ENCODE measurements at regions not wholly inside any gene's neighbourhood (a gene's known extent, or its start where the extent isn't known, plus 50 kb on each side); places are given as distances from the start of the nearest gene placed in this dataset.

DNA sequence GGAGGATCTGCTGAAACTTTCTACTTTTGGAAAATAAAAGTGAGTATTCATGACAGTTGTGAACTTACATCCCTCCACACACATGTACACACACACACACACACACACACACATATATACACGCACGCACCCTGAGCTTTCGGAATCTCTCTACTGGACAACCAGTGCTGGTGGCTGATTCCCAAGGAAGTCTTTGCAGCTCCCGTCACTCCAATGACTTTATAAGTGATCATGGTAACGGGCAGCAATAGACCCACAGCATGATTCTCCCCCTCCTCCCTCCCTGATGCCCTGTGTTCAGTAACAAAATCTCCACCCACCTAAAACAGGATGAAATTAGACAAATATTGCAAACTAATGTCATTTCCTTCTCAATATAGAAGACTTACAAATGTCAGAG, 364.9 kb downstream of the IRS1 start:
- no peak overlapping the region for H3K27ac ChIP-seq (ENCODE audit: low read depth, low read length)
- 60 to 65% (median 61%) methylated on average over 5 of the region's 5 CpGs for WGBS, 3 donors

DNA sequence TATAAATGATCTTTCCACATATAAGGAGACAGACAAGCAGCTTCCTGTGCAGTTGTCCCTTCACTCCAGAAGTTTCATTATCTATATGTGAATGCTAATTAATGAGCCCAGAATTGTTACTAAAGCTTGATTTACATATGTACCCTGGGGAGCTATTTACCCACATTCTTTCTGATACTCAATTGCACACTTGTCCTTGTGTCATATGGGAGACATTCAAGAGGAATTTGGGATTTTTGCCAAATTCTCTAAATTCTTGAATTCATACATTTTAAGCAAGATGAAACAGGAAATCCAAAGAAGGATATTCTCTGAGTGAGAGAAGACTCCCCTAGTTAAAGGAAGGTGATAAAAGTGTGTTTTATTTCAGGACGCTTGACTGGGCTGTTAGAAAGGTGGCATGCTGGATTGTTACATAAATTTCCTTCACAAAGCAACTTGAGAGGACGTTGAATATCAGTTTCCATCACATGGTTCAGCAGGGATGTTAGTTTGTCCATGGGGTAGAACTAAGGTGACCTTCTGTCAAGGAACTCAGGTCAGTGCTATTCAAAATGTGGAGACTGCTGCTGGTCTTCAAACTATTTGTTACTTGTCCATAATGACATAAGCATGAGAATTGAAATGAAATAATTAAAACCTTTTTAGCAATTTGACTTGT, 368.2 kb downstream of the IRS1 start:
- H3K27ac ChIP-seq (ENCODE audit: low read depth, low read length): no peak overlapping the region
- WGBS, 3 donors: 50 to 68% (median 51%) methylated on average over 2 of the region's 2 CpGs

DNA sequence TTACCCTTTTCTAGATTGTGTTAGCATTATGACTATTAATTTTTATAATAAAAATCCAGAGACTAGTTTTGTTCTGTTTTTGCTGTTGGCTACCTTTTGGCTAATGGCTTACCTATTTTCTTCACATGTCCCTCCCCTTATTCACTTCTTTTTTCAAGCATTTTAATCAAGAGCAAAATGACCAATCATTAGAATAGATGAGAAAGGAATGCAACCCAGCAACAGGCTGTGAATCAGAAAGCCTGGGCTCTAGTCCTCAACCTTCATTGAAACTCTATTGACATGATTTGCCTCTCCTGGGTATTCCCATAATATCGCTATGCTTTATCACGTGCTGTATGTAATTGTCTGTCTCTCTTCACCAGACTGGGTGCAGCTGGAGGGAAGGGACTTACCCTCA, 370.1 kb downstream of the IRS1 start:
- WGBS, 3 donors: 76 to 96% (median 94%) methylated on average over 2 of the region's 2 CpGs

DNA sequence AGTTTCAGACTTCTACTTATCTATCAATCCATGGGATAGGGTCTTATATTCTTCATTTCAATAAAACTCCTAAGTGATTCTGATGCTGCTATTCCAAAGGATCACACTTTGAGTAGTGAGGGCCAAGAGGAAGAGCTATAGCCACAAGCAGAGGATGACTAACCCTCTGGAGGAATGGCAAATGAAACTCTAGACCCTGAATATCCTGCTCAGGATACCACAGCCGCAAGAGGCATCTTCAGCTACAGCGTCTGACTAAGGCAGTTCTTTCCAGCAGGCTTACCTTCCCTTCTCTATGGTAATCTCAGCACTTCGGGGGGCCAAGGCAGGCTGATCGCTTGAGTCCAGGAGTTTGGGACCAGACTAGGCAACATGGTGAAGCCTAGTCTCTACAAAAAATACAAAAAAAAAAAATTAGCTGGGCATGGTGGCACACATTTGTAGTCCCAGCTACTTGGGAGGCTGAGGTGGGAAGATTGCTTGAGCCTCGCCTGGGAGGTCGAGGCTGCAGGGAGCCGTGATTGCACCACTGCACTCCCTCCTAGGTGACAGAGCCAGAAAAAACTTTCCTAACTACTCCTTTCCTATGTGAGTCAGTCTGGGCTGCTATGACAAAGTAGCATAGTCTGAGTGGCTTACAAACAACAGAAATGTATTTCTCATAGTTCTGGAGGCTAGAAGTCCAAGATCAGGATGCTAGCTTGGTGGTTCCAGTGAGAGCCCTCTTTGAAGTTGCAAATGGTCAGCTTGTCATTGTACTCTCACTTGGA, 371.9 kb downstream of the IRS1 start:
- WGBS, 3 donors: 81 to 97% (median 85%) methylated on average over 7 of the region's 7 CpGs
- no peak overlapping the region for H3K27ac ChIP-seq (ENCODE audit: low read depth, low read length)

More for the DNA sequence above, 370.1 kb downstream of the IRS1 start:
- no peak overlapping the region for H3K27ac ChIP-seq (ENCODE audit: low read depth, low read length)

DNA sequence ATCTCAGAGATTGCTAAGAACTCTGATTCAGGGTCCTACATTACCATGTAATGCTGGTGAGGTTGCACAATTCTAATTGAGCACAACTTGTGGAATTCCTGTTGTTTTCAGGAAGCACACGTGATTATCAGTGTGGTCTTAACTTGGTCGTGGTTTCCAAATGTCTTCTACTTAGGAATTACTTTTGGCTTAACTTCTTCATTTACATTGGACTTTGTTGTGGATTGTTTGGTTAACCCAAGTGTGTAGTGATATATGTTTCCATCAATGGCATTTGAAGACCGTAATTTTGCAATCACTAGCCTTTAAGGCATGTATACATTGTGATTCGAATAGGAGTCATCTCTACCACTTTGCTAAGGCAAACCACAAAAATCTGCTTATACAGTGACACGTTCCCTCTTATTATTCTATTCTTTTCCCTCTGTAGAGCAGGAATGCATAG, 373.3 kb downstream of the IRS1 start:
- H3K27ac ChIP-seq (ENCODE audit: low read depth, low read length): no peak overlapping the region
- WGBS, 3 donors: 62 to 83% (median 65%) methylated on average over 5 of the region's 5 CpGs

DNA sequence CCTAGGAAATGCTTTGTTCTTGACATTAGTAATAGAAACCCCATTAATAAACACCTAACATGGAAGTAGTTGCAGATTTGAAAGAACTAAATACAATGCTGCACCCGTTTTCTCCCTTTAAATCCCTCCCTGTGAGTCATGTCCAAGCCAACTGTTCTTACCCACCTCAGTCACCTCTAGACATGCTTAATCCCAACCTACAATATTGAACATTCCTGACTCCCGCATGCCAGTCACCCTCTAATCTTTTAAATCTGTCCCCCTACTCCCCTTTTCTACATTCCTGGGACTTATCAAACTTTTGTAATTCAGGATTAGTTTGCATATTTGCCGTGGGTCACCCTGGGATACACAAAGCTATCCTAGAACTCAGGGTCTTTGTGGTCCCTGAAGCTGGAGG, 374.6 kb downstream of the IRS1 start:
- no peak overlapping the region for H3K27ac ChIP-seq (ENCODE audit: low read depth, low read length)
- 73 to 82% (median 80%) methylated on average over 3 of the region's 3 CpGs for WGBS, 3 donors

DNA sequence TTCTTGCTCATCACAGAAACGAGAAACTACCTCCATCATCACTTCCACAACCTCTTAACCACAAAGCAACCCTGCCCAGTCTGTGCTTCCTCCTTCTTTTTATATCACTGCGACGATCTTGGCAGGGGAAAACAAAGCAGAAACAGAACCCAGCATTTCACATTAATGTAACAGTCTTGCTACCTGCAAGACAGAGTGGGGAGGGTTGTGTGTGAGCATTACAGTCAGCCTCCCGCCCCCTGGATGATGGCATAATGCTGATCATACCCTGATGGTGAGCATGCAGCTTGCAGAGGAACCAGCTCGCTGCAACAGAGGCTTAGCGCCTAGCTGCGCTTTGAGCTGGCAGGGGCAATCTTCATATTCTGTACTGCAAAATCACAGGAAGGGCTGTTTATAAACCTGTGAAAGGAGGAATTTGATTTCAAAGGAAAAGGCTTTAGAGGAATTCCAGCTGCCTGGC, 376.1 kb downstream of the IRS1 start:
- 20 to 47% (median 29%) methylated on average over 7 of the region's 7 CpGs for WGBS, 3 donors
- no peak overlapping the region for H3K27ac ChIP-seq (ENCODE audit: low read depth, low read length)

DNA sequence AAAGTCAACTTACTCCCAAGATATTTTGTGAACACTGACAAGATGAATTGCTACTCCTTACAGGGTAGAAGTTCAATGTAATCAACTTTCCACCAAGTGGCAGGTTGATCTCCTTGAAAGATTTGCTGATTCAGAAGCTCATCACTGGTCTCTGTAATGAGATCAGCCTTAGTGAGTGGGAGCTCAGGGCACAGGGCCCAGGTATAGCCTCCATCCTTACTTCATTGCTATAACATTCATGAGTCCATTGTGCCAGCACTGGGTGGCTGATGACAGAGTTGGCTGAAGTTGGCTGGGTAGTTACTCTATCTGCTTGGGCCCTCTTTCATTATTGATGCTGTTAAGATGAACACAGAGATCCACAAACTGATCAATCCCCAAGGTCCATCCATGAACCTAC, 379.0 kb downstream of the IRS1 start:
- H3K27ac ChIP-seq (ENCODE audit: low read depth, low read length): no peak overlapping the region

DNA sequence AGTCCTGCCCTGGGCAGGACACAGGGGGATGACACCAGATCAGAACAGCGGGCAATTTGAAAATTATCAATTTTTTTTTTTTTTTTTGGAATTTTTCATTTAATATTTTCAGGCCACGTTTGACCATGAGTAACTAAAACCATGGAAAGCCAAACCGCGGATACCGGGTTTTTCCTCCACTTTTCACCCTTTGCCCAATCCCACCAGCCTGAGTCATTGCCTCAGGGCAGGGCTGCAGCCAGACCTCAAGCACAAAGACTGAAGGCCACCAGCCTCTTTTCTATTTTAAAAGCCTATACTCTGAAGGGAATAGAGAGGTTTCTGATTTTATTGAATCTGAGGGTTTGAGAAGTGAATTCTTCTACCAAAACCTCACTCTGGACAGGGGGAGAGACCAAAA, 381.1 kb downstream of the IRS1 start:
- WGBS, 3 donors: 77 to 84% (median 84%) methylated on average over 5 of the region's 5 CpGs
- no peak overlapping the region for H3K27ac ChIP-seq (ENCODE audit: low read depth, low read length)

DNA sequence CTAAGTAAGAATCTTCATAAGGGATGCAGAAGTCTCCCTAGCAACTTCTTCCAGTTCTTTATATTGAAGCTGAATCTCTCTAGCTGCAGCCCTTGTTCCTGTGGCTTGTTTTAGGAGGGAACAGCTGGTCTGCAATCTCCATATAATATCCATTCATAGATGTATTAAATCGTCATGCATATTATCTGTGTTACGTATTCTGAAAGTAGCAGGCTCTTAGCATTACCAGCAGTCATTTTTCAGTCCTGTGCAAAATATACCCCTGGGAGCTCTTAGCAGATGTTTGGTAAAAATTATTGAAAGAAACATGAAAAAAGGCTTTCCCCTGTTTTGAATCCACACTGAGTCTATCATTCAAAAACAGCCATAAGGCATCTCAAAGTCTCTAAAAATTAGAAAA, 385.3 kb downstream of the IRS1 start:
- WGBS, 3 donors: 49 to 84% (median 51%) methylated on average over 2 of the region's 2 CpGs
- no peak overlapping the region for H3K27ac ChIP-seq (ENCODE audit: low read depth, low read length)

DNA sequence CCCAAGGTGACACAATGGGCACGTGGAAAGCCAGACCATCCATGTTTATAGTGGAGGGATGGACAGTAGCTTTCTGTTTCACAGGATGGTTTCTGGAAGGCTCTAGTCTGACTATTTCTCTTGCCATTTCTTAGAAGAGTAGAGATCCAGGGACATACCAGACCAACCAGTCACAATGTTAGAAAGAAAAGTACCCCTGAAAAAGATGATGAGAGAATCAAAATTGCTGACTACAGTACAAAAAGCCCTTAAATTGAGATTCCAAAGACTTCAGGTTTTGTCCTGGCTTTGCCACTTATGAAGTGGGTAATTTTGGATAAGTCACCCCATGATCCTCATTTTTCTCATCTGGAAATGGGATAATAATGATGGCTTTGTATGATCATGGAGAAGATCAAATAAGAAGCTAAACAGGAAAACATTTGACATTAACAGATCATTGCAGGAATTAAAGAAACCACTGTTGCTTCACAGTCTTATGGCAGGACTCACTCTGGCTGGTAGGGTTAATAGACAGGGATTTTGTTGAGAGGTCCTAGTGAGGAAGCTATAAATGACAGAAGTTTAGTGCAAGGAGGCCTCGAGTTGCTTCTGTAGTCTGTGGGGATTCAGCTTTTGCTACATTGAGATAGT, 386.0 kb downstream of the IRS1 start:
- 48 to 55% (median 49%) methylated on average over 2 of the region's 2 CpGs for WGBS, 3 donors
- no peak overlapping the region for H3K27ac ChIP-seq (ENCODE audit: low read depth, low read length)

DNA sequence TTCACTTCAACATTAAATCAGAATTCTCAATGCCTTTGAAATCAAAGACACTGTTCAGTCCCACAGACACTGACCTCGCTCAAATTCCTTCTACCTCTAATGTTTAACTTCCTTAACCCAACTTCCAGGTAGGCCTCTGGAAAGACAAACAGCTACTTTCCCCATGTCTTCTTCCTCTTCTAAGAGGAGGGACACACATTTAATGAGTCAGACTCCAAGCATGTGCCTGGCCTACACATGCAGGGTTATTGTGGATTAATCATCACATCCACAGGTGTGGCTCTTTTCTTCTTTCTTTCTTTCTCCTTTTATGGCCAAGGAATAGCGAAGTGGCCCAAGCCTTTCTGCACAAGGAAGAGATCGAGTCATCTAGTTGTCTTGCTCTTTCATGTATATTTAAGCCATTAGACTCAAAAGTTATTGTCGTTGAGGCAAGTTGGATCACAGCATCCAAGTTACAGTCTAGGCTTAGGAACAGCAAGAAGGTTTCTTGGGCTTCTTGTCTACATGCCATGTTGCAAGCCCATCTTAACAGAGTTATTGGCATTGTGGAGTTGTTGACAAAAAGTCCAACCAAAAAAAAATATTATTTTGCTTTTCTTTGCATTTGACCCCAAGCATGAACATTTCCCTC, 387.8 kb downstream of the IRS1 start:
- WGBS, 3 donors: 88 to 91% (median 91%) methylated on average over 4 of the region's 4 CpGs

DNA sequence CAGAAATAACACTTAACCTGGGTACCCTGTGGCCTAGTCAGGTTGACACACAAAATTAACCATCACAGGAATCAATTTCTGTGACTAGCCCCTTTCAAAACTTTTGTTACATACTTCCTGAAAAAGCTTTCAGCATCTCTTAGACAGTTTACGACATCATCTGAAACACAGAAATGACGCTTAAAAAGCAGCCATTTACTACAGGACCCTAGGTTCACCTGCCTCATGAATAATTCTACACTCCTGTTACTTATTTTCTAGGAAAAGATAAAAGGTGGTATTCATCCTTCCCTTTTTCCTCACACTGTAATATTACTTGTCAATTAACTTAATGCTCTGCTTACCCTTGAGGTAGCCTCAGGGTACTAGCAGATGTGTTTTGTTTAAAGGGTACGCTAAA, 388.4 kb downstream of the IRS1 start:
- H3K27ac ChIP-seq (ENCODE audit: low read depth, low read length): no peak overlapping the region
- 79 to 95% (median 83%) methylated on average over 3 of the region's 3 CpGs for WGBS, 3 donors

More for the DNA sequence above, 387.8 kb downstream of the IRS1 start:
- H3K27ac ChIP-seq (ENCODE audit: low read depth, low read length): no peak overlapping the region

DNA sequence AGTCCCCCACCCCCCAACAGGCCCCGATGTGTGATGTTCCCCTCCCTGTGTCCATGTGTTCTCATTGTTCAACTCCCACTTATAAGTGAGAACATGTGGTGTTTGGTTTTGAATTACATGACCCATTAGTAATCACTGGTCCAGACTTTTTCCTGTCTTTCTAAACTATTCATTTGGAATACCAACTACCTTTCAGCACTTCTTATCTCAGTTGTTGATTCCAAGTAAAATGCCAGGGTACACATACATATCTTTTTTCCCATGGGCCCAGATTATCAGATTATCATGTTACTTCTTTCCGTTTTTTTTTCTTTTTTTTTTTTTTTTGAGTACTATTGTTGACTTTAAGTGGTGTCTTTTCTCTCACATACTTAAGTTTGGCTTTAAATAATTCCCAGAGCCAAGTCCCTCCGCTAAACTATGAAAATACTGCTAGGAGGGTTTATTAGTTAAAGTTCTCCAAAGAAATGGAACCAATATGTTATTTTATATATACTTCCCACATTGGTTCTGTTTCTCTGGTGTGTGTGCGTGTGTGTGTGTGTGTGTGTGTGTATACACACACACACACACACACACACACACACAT, 389.3 kb downstream of the IRS1 start:
- H3K27ac ChIP-seq (ENCODE audit: low read depth, low read length): no peak overlapping the region
- WGBS, 3 donors: 58 to 62% (median 60%) methylated on average over 4 of the region's 4 CpGs

DNA sequence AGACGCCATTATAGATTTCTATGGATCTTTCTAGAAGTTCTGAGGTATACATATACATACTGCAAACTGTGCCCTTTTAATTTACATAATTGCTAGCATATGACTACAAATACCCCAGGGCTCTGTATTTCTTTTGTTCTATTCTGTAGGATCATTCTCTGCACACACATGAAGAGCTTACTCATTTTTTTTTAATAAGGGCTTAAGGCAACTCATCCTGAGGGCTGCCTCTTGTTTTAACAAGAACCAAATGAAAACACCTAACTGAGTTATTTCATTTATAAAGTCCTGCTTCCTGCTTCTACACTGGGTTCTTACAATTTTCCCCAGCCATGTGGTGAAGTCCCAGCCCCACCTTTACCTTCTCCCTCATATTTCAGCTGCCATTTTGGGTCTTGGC, 390.5 kb downstream of the IRS1 start:
- H3K27ac ChIP-seq (ENCODE audit: low read depth, low read length): no peak overlapping the region
- 85 to 93% (median 89%) methylated on average over 1 of the region's 1 CpG for WGBS, 3 donors

DNA sequence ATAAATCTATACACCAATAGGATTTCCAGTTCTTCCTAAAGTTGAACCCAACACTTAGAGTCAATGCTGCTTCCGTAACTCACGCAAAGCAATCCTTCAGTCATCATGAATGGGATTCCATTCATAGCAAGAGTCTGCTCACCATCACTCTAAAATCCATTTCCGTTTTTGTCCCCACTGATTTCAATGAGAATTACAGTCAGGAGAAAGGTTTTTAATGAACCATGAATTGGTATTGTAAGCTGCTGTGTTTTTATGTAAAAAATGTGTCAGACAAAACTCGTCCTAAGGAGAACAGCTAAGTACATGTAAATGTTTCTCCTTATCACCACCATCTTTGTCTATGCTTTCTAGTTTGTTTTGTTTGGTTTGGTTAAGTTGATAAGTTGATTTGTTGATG, 391.5 kb downstream of the IRS1 start:
- H3K27ac ChIP-seq (ENCODE audit: low read depth, low read length): no peak overlapping the region
- 73 to 84% (median 81%) methylated on average over 4 of the region's 4 CpGs for WGBS, 3 donors

DNA sequence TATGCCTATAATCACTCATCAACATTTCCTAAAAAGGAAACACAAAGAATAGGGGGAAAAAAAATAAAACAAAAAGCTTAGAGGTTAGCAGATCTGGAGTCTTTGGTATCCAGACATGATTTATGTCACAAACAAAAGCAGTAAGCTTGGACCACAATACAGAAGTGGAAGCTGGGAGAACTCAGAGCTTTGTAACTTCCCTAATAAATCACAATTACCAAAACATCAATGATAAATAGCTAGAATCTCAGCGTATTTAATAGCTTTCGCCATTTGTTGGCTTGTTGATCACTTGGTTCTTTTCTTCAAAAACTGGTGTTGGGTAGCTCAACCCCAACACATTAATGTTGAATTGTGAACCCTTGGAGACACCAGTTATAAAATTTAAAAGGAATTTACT, 392.5 kb downstream of the IRS1 start:
- WGBS, 3 donors: 39 to 67% (median 44%) methylated on average over 2 of the region's 2 CpGs
- no peak overlapping the region for H3K27ac ChIP-seq (ENCODE audit: low read depth, low read length)

DNA sequence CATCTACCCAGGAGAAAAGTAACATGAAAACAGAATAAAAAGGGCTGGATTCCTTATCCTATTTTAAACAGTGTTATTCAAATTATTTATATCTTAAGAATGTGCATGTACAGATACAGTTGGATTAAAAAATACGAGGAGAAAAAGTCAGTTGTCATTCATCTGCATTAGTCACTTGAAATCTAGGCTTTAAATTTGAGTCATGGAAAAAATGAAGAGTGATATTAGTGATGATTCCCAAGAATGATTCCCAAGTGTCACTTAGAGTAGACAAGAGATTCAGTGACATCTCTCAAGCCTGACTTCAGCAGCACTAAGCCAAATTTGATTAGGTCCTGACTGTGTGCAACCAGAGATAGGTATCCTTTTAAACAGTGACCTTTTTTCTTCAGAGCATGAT, 394.2 kb downstream of the IRS1 start:
- 62 to 69% (median 64%) methylated on average over 1 of the region's 1 CpG for WGBS, 3 donors
- no peak overlapping the region for H3K27ac ChIP-seq (ENCODE audit: low read depth, low read length)

DNA sequence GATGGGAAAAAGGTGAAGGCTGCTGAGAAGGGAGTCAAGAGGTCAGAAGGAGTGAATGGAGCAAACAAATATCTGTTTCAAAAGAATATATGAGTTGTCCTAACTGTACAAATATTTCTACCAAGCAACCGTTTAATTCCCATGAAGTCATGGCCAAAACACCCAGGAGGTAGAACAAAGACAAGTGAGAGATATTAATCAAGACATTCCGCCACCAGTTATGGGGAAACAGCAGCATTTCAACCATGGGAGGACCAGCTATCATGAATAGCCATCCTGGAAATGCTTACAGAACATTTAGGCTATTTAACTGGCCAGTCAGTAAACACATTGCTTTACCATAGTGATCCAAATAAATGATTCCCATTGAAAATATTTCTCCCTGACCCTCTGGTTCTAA, 396.3 kb downstream of the IRS1 start:
- 42 to 74% (median 57%) methylated on average over 2 of the region's 2 CpGs for WGBS, 3 donors
- no peak overlapping the region for H3K27ac ChIP-seq (ENCODE audit: low read depth, low read length)

Data from adipose tissue (tissue), 3 donors.